Tibial nerve (tissue), 4 donors: ENCODE measurements at regions not wholly inside any gene's neighbourhood (a gene's known extent, or its start where the extent isn't known, plus 50 kb on each side); places are given as distances from the start of the nearest gene placed in this dataset.

Source experiments
- EP300 ChIP-seq, 2 donors: sonication (generic); formaldehyde crosslinking; IDR thresholded peaks; one replicate each; pipeline ENCODE4 v1.6.1; 2017; ENCODE audit warnings: antibody characterized with exemption in 2 of 2, mild to moderate bottlenecking in 1 of 2
- POLR2A ChIP-seq, 2 donors: fragments of 450-650 bp; IDR thresholded peaks; one replicate each; pipeline ENCODE4 v1.6.1; 2017; ENCODE audit warnings: antibody characterized with exemption in 2 of 2, mild to moderate bottlenecking in 2 of 2, moderate library complexity in 2 of 2
- TF ChIP-seq, protein P1 (sequence below), 5 experiments: fragments of 200-600 bp in 3 of 5; fragments of 450-650 bp in 2 of 5; sonication (generic) in 3 of 5; IDR thresholded peaks; one replicate each; pipeline ENCODE4 v1.5.1; 2016 to 2019; ENCODE audit warnings: antibody characterized with exemption in 5 of 5, mild to moderate bottlenecking in 3 of 5, moderate library complexity in 2 of 5

DNA sequence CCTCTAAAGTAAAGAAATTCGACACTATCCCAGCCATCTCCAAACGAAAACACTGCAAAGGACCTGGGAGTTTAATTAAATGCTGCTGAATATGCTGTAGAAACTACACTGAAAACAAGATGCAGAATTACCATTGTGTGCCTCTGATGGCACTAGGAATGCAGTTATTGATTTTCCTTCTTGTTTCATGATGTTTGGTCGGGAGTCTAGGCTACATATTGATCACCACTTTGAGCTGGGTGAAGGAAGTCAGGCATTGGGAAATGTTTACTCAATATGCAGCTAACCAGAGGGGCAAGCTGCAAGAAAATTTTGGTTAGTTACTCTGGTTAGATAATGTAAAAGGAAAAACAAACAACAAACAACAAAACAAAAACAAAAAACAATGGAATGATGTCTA, 650.7 kb upstream of the GALNTL6 start:
- TF ChIP-seq, protein P1, sequence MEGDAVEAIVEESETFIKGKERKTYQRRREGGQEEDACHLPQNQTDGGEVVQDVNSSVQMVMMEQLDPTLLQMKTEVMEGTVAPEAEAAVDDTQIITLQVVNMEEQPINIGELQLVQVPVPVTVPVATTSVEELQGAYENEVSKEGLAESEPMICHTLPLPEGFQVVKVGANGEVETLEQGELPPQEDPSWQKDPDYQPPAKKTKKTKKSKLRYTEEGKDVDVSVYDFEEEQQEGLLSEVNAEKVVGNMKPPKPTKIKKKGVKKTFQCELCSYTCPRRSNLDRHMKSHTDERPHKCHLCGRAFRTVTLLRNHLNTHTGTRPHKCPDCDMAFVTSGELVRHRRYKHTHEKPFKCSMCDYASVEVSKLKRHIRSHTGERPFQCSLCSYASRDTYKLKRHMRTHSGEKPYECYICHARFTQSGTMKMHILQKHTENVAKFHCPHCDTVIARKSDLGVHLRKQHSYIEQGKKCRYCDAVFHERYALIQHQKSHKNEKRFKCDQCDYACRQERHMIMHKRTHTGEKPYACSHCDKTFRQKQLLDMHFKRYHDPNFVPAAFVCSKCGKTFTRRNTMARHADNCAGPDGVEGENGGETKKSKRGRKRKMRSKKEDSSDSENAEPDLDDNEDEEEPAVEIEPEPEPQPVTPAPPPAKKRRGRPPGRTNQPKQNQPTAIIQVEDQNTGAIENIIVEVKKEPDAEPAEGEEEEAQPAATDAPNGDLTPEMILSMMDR (IDR thresholded peaks at IDR 0.05): no peak
- TF ChIP-seq EP300 (IDR thresholded peaks at IDR 0.05) (no peak), POLR2A (IDR thresholded peaks at IDR 0.05) (no peak)
